NCI-H2107 treated with DMSO at 0.1 percent for 48 hours (cell line): ENCODE measurements at regions not wholly inside any gene's neighbourhood (a gene's known extent, or its start where the extent isn't known, plus 50 kb on each side); places are given as distances from the start of the nearest gene placed in this dataset.
"Not testable (repeated sequence)": the region's sequence is repeated elsewhere in the genome, so short reads cannot be mapped to it uniquely, and the experiment has no call there.

Experiments used
- DNase-seq: peaks from one replicate; lab custom pipeline; 2025; ENCODE audit not compliant: unreplicated experiment; lab: John Stamatoyannopoulos, UW

DNA sequence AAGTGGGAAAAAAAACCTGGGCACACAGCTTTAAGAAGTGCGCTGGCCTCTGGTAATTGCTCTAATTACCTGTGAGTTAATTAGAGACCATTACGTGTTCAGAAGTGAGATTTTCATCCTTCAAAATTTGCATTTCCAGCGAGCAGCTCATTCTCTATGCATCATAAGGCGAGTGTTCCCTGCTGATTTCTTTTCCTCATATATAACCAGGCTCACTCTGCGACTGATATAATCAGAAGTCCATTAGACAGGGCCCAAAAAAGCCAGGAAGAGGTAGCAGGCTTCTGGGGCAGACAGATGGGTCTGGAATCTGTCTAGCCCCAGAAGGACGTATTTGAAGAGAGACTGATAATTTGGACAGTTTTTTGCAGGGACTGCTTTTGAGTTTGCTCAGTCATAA is 158.7 kb downstream of the MTHFS start:
- no peak for DNase-seq

GRCh38 chr15:79740561-79740960 is 156.3 kb downstream of the MTHFS start:
- DNase-seq = no peak

GRCh38 chr15:79743032-79743431 is 153.8 kb downstream of the MTHFS start:
- no peak for DNase-seq

- not testable (repeated sequence) for DNase-seq
These were observed 152.3 kb downstream of the MTHFS start for GRCh38 chr15:79744485-79744884.

GRCh38 chr15:79756365-79756764 is 140.4 kb downstream of the MTHFS start:
- DNase-seq = no peak

GRCh38 chr15:79765081-79765480 is 131.7 kb downstream of the MTHFS start:
- no peak for DNase-seq

DNA sequence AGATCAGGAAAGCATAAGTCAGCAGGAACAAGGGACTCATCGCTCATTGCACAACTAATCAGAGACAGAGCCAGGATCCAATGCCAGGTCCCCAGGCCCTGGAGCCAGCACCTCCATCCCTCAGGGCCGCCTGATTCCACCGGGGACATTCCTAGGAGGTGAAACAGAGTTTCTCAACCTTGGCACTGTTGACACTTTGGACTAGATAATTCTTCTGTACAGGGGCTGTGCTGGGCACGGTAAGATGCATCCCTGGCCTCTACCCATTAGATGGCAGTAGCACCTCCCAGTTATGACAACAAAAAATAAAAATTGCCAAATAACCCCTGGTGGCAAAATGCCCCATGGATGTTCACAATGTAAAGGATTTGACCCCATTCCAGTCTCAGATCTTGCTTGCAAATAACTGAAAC is 127.7 kb downstream of the MTHFS start:
- no peak for DNase-seq

DNA sequence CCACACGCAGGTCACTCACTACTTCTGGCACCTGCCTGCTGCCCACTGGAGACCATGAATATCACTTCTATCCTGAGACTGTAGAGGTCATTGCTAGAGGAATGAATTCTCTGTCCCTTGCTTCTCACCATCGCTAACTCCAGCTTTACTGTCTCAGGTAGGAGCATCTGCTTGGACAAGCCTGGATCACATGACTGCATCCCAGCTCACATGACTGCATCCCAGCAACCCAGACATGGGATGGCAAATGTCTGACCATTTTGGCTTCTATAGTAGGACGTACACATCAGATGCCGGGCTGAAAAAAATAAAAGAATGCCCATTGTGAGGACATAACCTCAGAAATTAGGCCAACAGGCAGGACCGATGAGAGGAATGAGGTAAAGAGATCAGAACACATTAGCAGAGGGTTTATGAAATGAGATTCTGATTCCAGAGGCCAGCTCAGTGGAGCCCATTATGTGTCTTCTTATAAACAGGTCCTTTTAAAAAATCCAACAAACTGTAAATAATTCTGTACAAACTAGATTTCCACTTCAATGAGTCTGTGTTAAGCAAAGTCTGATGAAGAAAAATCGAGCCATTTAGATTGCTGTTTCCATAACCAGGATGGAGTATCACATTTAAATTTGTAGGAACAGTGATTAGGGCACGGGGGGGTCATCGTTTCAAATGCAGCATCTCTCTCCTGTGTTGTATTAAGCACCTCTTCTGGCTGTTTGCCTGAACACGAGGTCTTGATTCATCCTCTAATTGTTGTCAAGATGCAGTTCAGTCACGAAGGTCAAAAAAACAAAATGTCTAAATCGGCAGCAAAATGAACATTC is 126.7 kb downstream of the MTHFS start:
- DNase-seq = no peak

GRCh38 chr15:79773128-79773527 is 123.7 kb downstream of the MTHFS start:
- DNase-seq = no peak

DNA sequence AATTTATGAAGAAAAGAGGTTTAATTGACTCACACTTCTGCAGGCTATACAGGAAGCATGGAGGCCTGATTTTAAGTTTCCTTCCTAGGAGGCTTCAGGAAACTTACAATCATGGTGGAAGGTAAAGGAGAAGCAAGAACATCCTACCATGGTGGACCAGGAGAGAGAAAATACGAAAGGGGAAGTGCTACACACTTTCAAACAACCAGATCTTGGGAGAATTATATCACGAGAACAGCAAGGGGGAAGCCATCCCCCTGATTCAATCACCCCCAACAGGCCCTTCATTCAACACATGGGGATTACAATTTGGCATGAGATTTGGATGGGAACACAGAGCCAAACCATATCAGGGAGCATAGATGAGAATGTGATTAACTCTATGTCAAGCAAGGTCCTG is 121.0 kb downstream of the MTHFS start:
- no peak for DNase-seq

DNA sequence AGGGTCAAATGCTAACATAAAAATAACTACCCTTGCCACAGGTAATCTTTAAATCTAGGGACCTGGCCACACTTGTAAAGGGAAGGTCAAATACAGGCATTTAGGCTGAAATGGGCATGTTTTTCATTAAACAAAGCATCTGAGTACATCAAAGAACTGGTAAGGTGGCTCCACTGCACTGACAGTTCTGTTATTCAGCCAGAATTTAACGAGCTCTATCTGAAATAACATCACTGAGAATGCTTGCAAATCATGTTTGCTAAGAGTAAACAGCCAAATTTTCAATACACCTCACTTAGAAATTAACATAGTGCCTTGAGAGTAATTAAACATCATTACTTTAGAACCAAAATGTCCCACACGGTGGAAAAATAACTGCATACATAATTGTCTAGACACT is 118.9 kb downstream of the MTHFS start:
- DNase-seq = no peak

DNA sequence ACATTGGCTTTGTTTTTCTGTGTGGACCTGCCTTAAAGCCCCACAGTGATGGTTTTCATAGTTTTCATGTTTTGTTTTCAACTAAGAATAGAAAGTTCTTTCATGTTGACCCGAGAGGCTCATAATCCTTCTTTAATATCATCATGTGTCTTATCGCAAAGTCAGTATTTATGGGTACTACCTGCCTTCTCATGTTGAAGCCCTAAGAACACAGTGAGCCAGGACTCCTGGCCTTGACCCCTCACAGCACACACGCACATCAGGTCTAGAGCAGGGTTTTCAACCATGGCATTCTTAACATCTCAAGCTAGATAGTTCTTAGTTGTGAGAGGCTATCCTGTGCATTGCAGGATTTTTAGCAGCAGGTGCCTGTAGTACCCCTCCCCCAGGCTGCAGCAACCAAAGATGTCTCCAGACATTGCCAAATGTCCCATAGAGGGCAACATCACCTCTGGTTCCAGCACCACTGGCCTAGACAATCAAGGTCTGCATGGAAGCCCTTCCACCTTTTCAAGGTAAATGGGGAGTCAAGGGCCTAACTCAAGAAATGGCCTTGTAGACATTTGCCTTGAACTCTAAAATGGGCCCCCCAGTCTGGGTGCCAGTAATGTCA is 118.3 kb downstream of the MTHFS start:
- DNase-seq = no peak

GRCh38 chr15:79779746-79780145 is 117.1 kb downstream of the MTHFS start:
- DNase-seq = no peak

- DNase-seq = not testable (repeated sequence)
These were observed 114.5 kb downstream of the MTHFS start for GRCh38 chr15:79782307-79782706.
